HG03175 (cell line): ENCODE measurements at regions not wholly inside any gene's neighbourhood (a gene's known extent, or its start where the extent isn't known, plus 50 kb on each side); places are given as distances from the start of the nearest gene placed in this dataset.

Source experiments
- ATAC-seq: cut with Tn5 transposase; IDR thresholded peaks from one replicate; pipeline ENCODE4 v1.9.1; 2021; ENCODE audit warnings: mild to moderate bottlenecking, moderate library complexity; ENCODE audit not compliant: unreplicated experiment

GRCh38 chr1:88179943-88180342 is 504.1 kb upstream of the PKN2 start:
- ATAC-seq, result no peak

- peak; percentile 98 for ATAC-seq
Measured at GRCh38 chr1:88180449-88181108, 503.5 kb upstream of the PKN2 start.

GRCh38 chr1:88186911-88187310 is 497.2 kb upstream of the PKN2 start:
- no peak for ATAC-seq

- ATAC-seq, result no peak
Measured at GRCh38 chr1:88188038-88188437, 496.0 kb upstream of the PKN2 start.

- ATAC-seq, result no peak
Measured at GRCh38 chr1:88189525-88189924, 494.5 kb upstream of the PKN2 start.

GRCh38 chr1:88191917-88192316 is 492.2 kb upstream of the PKN2 start:
- ATAC-seq, result peak; percentile 96

GRCh38 chr1:88194542-88194941 is 489.5 kb upstream of the PKN2 start:
- no peak for ATAC-seq

- ATAC-seq, result no peak
Measured at GRCh38 chr1:88200545-88200944, 483.5 kb upstream of the PKN2 start.

GRCh38 chr1:88204111-88204510 is 480.0 kb upstream of the PKN2 start:
- no peak for ATAC-seq

- ATAC-seq, result no peak
Measured at GRCh38 chr1:88204612-88205167, 479.4 kb upstream of the PKN2 start.

GRCh38 chr1:88208389-88208788 is 475.7 kb upstream of the PKN2 start:
- ATAC-seq, result no peak

GRCh38 chr1:88210103-88210787 is 473.8 kb upstream of the PKN2 start:
- no peak for ATAC-seq

GRCh38 chr1:88216441-88216840 is 467.6 kb upstream of the PKN2 start:
- no peak for ATAC-seq

GRCh38 chr1:88217386-88217785 is 466.7 kb upstream of the PKN2 start:
- ATAC-seq, result no peak

GRCh38 chr1:88219521-88219920 is 464.6 kb upstream of the PKN2 start:
- no peak for ATAC-seq

GRCh38 chr1:88221411-88221810 is 462.7 kb upstream of the PKN2 start:
- no peak for ATAC-seq

GRCh38 chr1:88224906-88225305 is 459.2 kb upstream of the PKN2 start:
- ATAC-seq, result no peak

GRCh38 chr1:88228114-88228513 is 456.0 kb upstream of the PKN2 start:
- no peak for ATAC-seq

- no peak for ATAC-seq
Measured at GRCh38 chr1:88230126-88230525, 453.9 kb upstream of the PKN2 start.

GRCh38 chr1:88237058-88237457 is 447.0 kb upstream of the PKN2 start:
- ATAC-seq, result no peak

GRCh38 chr1:88239205-88239604 is 444.9 kb upstream of the PKN2 start:
- ATAC-seq, result no peak

GRCh38 chr1:88247666-88248065 is 436.4 kb upstream of the PKN2 start:
- ATAC-seq, result no peak
